Spinal cord (tissue), 9 donors: ENCODE measurements at regions not wholly inside any gene's neighbourhood (a gene's known extent, or its start where the extent isn't known, plus 50 kb on each side); places are given as distances from the start of the nearest gene placed in this dataset.
"Not testable (repeated sequence)": the region's sequence is repeated elsewhere in the genome, so short reads cannot be mapped to it uniquely, and the experiment has no call there.

Experiments used
- DNase-seq, 6 donors: peaks; one replicate each; pipeline versions ENCODE4 v3.0.0 to v3.0.0-alpha.2; 2013 to 2015; ENCODE audit warnings: low spot score in 6 of 6, low read depth in 4 of 6
- H3K27ac ChIP-seq: one replicate; pipeline ENCODE4 v1.5.1; 2013; ENCODE audit warnings: low read depth, low read length, control low read depth
- H3K27me3 ChIP-seq: one replicate; pipeline ENCODE4 v1.6.1; 2013; ENCODE audit warnings: low read length; ENCODE audit not compliant: control insufficient read depth, insufficient read depth
- H3K36me3 ChIP-seq: one replicate; pipeline ENCODE4 v1.6.1; 2013; ENCODE audit warnings: low read length; ENCODE audit not compliant: control insufficient read depth, insufficient read depth
- H3K4me1 ChIP-seq: one replicate; pipeline ENCODE4 v1.6.1; 2013; ENCODE audit warnings: low read length; ENCODE audit not compliant: control insufficient read depth, insufficient read depth
- H3K4me3 ChIP-seq: one replicate; pipeline ENCODE4 v1.5.1; 2013; ENCODE audit warnings: low read depth, low read length, control low read depth
- H3K9me3 ChIP-seq: one replicate; pipeline ENCODE4 v1.6.1; 2013; ENCODE audit warnings: low read length; ENCODE audit not compliant: control insufficient read depth, insufficient read depth
- WGBS: methylation state at CpG from one replicate; pipeline ENCODE4 v1.1.5; 2013; ENCODE audit warnings: missing lambda C conversion rate; ENCODE audit not compliant: insufficient coverage; 5-methylcytosine and 5-hydroxymethylcytosine counted together
- donor health status: healthy.

- no peaks in the 10 kb centered on the region for H3K27me3 ChIP-seq
- 87% methylated on average over 5 of the region's 6 CpGs for WGBS
- DNase-seq = no peak
- H3K9me3 ChIP-seq = no peaks in the 10 kb centered on the region
- H3K4me1 ChIP-seq = no peaks in the 10 kb centered on the region
- H3K36me3 ChIP-seq = no peaks in the 10 kb centered on the region
- H3K27ac ChIP-seq = no peak overlapping the region
- H3K4me3 ChIP-seq = no peak overlapping the region
Observed at GRCh38 chr2:61620244-61621159, 82.3 kb upstream of the XPO1 start.

- no peaks in the 10 kb centered on the region for H3K36me3 ChIP-seq
- H3K9me3 ChIP-seq = no peaks in the 10 kb centered on the region
- no peak overlapping the region for H3K4me3 ChIP-seq
- DNase-seq = no peak
- no peak overlapping the region for H3K27ac ChIP-seq
- no peaks in the 10 kb centered on the region for H3K27me3 ChIP-seq
- H3K4me1 ChIP-seq = no peaks in the 10 kb centered on the region
- 83% methylated on average over 2 of the region's 5 CpGs for WGBS
Observed at GRCh38 chr2:61619561-61619960, 81.4 kb upstream of the XPO1 start.

- Histone ChIP-seq H3K36me3 (no peaks in the 10 kb centered on the region), H3K27me3 (no peaks in the 10 kb centered on the region), H3K4me3 (no peak overlapping the region), H3K4me1 (no peaks in the 10 kb centered on the region), H3K27ac (no peak overlapping the region), H3K9me3 (no peaks in the 10 kb centered on the region)
- 81% methylated on average over 1 of the region's 2 CpGs for WGBS
- no peak for DNase-seq
Observed at GRCh38 chr2:61617610-61618009, 79.5 kb upstream of the XPO1 start.

- no peaks in the 10 kb centered on the region for H3K4me1 ChIP-seq
- no peaks in the 10 kb centered on the region for H3K36me3 ChIP-seq
- WGBS = 87% methylated on average over 3 of the region's 3 CpGs
- no peaks in the 10 kb centered on the region for H3K27me3 ChIP-seq
- no peak overlapping the region for H3K27ac ChIP-seq
- H3K4me3 ChIP-seq = no peak overlapping the region
- no peak for DNase-seq
- no peaks in the 10 kb centered on the region for H3K9me3 ChIP-seq
Observed at GRCh38 chr2:61605245-61605644, 67.1 kb upstream of the XPO1 start.

- Histone ChIP-seq H3K27ac (no peak overlapping the region), H3K36me3 (no peaks in the 10 kb centered on the region), H3K9me3 (no peaks in the 10 kb centered on the region), H3K4me1 (no peaks in the 10 kb centered on the region), H3K27me3 (no peaks in the 10 kb centered on the region), H3K4me3 (no peak overlapping the region)
- DNase-seq = no peak
- no CpG with 5 or more reads among the region's 2 CpGs for WGBS
Observed at GRCh38 chr2:61604433-61604832, 66.3 kb upstream of the XPO1 start.

GRCh38 chr2:61598515-61599156, 60.5 kb upstream of the XPO1 start:
- not testable (repeated sequence) for H3K27me3 ChIP-seq, H3K9me3 ChIP-seq, H3K4me3 ChIP-seq, DNase-seq, H3K27ac ChIP-seq, H3K4me1 ChIP-seq, H3K36me3 ChIP-seq
- WGBS = 97% methylated on average over 5 of the region's 7 CpGs

- Histone ChIP-seq H3K36me3 (no peaks in the 10 kb centered on the region), H3K4me3 (no peak overlapping the region), H3K4me1 (no peaks in the 10 kb centered on the region), H3K9me3 (peaks cover 2% of the 10 kb centered on the region), H3K27me3 (no peaks in the 10 kb centered on the region), H3K27ac (no peak overlapping the region)
- DNase-seq = no peak
- 52% methylated on average over 4 of the region's 9 CpGs for WGBS
Observed at GRCh38 chr2:61597300-61598289, 59.4 kb upstream of the XPO1 start.

GRCh38 chr2:61594201-61594600, 56.0 kb upstream of the XPO1 start:
- DNase-seq, H3K27me3 ChIP-seq, H3K36me3 ChIP-seq, H3K4me1 ChIP-seq, H3K9me3 ChIP-seq, H3K27ac ChIP-seq, H3K4me3 ChIP-seq: not testable (repeated sequence)
- WGBS = 100% methylated on average over 3 of the region's 7 CpGs

GRCh38 chr2:61593648-61594047, 55.5 kb upstream of the XPO1 start:
- not testable (repeated sequence) for H3K27me3 ChIP-seq, DNase-seq, H3K36me3 ChIP-seq, H3K9me3 ChIP-seq, H3K4me1 ChIP-seq, H3K4me3 ChIP-seq, H3K27ac ChIP-seq
- WGBS = 100% methylated on average over 1 of the region's 3 CpGs
